Choroid plexus epithelial cell (primary cell): ENCODE measurements at regions not wholly inside any gene's neighbourhood (a gene's known extent, or its start where the extent isn't known, plus 50 kb on each side); places are given as distances from the start of the nearest gene placed in this dataset.
"Not testable (repeated sequence)": the region's sequence is repeated elsewhere in the genome, so short reads cannot be mapped to it uniquely, and the experiment has no call there.

Source experiments
- DNase-seq: peaks from one replicate; pipeline ENCODE4 v3.0.0-alpha.2; 2010; ENCODE audit warnings: low read depth
- H3K4me3 ChIP-seq: 2 replicates; pipeline ENCODE4 v1.5.1; 2011; ENCODE audit warnings: low read depth, mild to moderate bottlenecking, control low read depth, low read length, moderate library complexity
- CTCF ChIP-seq: conservative IDR thresholded peaks from 2 replicates; pipeline ENCODE4 v1.5.1; 2011; ENCODE audit warnings: low read depth, mild to moderate bottlenecking, control low read depth, inconsistent platforms, low read length, moderate library complexity

GRCh38 chr10:53331460-53331859, 558.9 kb upstream of the MBL2 start:
- H3K4me3 ChIP-seq, result no peak overlapping the region
- no peak for TF ChIP-seq CTCF
- no peak for DNase-seq

GRCh38 chr10:53326401-53327305, 554.1 kb upstream of the MBL2 start:
- H3K4me3 ChIP-seq, DNase-seq: not testable (repeated sequence)

- no peak for TF ChIP-seq CTCF
- no peak overlapping the region for H3K4me3 ChIP-seq
- peak; percentile 10 for DNase-seq
Measured at GRCh38 chr10:53325066-53325465, 552.5 kb upstream of the MBL2 start.

GRCh38 chr10:53315709-53316108, 543.1 kb upstream of the MBL2 start:
- no peak for TF ChIP-seq CTCF
- H3K4me3 ChIP-seq, result no peak overlapping the region
- DNase-seq, result peak; percentile 53

- TF ChIP-seq CTCF, result no peak
- DNase-seq, result peak; percentile 97
- H3K4me3 ChIP-seq, result no peak overlapping the region
Measured at GRCh38 chr10:53314876-53315275, 542.3 kb upstream of the MBL2 start.

GRCh38 chr10:53298443-53298842, 525.9 kb upstream of the MBL2 start:
- no peak overlapping the region for H3K4me3 ChIP-seq
- peak; percentile 3 for DNase-seq
- no peak for TF ChIP-seq CTCF

- no peak for TF ChIP-seq CTCF
- no peak overlapping the region for H3K4me3 ChIP-seq
- DNase-seq, result no peak
Measured at GRCh38 chr10:53284615-53285182, 512.1 kb upstream of the MBL2 start.
